Astrocyte of the spinal cord (primary cell): ENCODE measurements at regions not wholly inside any gene's neighbourhood (a gene's known extent, or its start where the extent isn't known, plus 50 kb on each side); places are given as distances from the start of the nearest gene placed in this dataset.

Source experiments
- DNase-seq: peaks from one replicate; pipeline ENCODE4 v3.0.0; 2011; ENCODE audit warnings: low read depth, low spot score
- H3K4me3 ChIP-seq: 2 replicates; pipeline ENCODE4 v1.5.1; 2011; ENCODE audit warnings: low read depth, mild to moderate bottlenecking, low read length, moderate library complexity
- CTCF ChIP-seq: IDR thresholded peaks from 2 replicates; pipeline ENCODE4 v1.5.1; 2012; ENCODE audit warnings: low read depth, mild to moderate bottlenecking, low read length, inconsistent platforms
- in situ Hi-C: cut with HindIII; loops from 2 replicates; pipeline ENCODE4 v1.10.0; 2017; ENCODE audit warnings: low sequenced_read_pairs

DNA sequence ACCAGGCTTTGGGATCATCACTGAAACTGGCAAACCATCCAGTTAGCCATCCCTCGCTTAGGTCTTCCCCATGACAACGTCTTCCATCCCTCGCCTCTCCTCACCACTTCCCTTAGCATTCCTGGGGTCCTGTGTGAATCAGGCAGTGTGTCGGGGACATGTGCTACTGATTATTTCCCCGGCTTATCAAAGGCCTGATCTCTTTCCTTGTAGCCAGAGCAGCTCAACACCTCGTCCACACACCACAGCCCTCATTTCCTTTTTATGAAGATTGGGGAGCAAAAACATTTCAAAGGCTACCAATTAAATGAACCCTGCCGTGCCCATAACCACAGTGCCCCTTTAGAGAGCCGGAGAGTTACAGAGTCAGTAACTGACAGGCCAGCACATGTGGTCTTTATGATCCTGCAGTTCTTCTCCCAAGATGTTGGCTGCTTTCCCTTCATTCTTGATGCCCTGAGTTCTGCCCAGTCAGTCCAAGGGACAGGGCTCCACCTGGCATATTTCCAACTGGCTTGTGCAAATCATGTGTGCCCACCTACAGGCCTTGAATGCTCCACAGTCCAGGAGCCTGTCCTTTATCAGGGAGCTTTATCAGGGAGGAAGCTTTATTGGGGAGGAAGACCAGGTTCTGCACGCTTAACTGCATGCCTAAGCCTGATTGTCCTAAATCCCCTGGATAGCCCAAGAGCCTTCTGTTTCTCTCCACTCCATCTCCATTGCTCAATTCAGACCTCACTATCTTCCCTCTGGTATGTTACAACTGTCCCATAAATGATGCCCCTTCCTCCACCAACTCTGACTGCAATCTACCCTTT is 343.1 kb downstream of the CYRIA start:
- no peak overlapping the region for H3K4me3 ChIP-seq
- no peak for DNase-seq
- no peak for TF ChIP-seq CTCF
- in situ Hi-C loops: no loop called here

GRCh38 chr2:16321872-16322271 is 343.8 kb downstream of the CYRIA start:
- H3K4me3 ChIP-seq: no peak overlapping the region
- no peak for TF ChIP-seq CTCF
- DNase-seq: no peak
- in situ Hi-C loops: no loop called here

- no peak for TF ChIP-seq CTCF
- in situ Hi-C loops: no loop called here
- H3K4me3 ChIP-seq: no peak overlapping the region
- no peak for DNase-seq
Observed at GRCh38 chr2:16321256-16321655, 344.4 kb downstream of the CYRIA start.

- no peak for DNase-seq
- in situ Hi-C loops: no loop called here
- no peak overlapping the region for H3K4me3 ChIP-seq
- TF ChIP-seq CTCF: no peak
Observed at GRCh38 chr2:16320716-16321115, 344.9 kb downstream of the CYRIA start.

- DNase-seq: no peak
- in situ Hi-C loops: no loop called here
- no peak overlapping the region for H3K4me3 ChIP-seq
- TF ChIP-seq CTCF: no peak
Observed at GRCh38 chr2:16319551-16320121, 346.0 kb downstream of the CYRIA start.

DNA sequence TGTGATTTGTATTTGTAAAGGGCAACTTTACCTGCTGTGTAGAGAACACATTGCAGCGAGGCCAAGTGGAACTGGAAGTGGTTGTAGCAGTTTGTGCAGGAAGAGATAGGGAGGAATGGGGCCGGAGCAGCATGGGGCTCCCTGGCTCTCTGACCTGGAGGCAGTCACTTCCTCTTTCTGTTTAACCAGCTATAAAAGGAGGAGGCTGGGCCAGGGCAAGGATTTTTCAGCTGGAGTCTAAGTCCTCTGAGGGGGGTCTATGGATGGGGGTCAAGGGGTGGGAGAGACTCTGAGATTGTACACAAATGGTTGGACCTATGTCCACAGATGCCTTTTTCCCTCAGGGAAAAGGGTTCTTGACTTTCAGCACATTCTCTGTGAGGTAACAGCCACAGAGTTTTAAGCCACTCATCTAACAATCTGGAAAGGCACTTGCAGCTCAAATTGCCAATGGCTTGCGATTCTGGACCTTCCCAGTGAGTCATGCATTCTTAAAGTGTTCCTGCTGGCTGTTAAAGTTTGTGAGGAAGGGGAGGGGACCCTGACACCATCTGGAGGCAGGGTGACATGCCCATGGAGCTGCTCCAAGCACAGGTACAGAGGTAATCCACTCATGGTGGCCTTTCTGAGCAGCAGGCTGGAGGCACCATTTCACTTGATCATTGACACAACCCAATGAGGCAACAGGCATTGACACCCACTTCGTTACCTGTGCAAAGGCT is 347.0 kb downstream of the CYRIA start:
- no peak for DNase-seq

More for the DNA sequence above, 347.0 kb downstream of the CYRIA start:
- no peak for TF ChIP-seq CTCF
- in situ Hi-C loops: no loop called here
- H3K4me3 ChIP-seq: no peak overlapping the region
